A673 (cell line): ENCODE measurements at regions not wholly inside any gene's neighbourhood (a gene's known extent, or its start where the extent isn't known, plus 50 kb on each side); places are given as distances from the start of the nearest gene placed in this dataset.

Source experiments
- BruUV-seq: library from RNA; stranded (reverse); fragments of 400-500 nt; replicated peaks from 2 replicates; lab custom pipeline; 2021; lab: Mats Ljungman, UMichigan
- CTCF ChIA-PET: fragments of 300-600 bp; sonication (Branson Sonifier 250); formaldehyde crosslinking; loops from one replicate; lab custom pipeline; 2022; ENCODE audit warnings: antibody characterized with exemption; lab: Charles Lee
- POLR2A ChIA-PET: fragments of 300-600 bp; sonication (Branson Sonifier 250); formaldehyde crosslinking; loops from one replicate; lab custom pipeline; 2022; ENCODE audit warnings: antibody characterized with exemption; ENCODE audit not compliant: low non-redundant PET; lab: Charles Lee
- DNase-seq: peaks from one replicate; pipeline ENCODE4 v3.0.0-alpha.2; 2015; ENCODE audit warnings: low spot score
- H3K27ac ChIP-seq: fragments of 200-600 bp; sonication (generic); 2 replicates; pipeline ENCODE4 v1.5.1; 2016; ENCODE audit warnings: mixed run types, low read depth, mild to moderate bottlenecking, mixed read lengths, antibody characterized with exemption, low read length; ENCODE audit not compliant: poor library complexity, severe bottlenecking
- H3K27me3 ChIP-seq: fragments of 200-600 bp; sonication (generic); replicated peaks from 2 replicates; pipeline ENCODE4 v1.6.1; 2017; ENCODE audit warnings: mixed run types, low read depth, mild to moderate bottlenecking, mixed read lengths, antibody characterized with exemption, low read length; ENCODE audit not compliant: insufficient read depth, poor library complexity
- H3K36me3 ChIP-seq: fragments of 200-600 bp; sonication (generic); 2 replicates; pipeline ENCODE4 v1.6.1; 2016; ENCODE audit warnings: mixed run types, mild to moderate bottlenecking, mixed read lengths, antibody characterized with exemption, low read length; ENCODE audit not compliant: insufficient read depth, poor library complexity, severe bottlenecking
- H3K4me1 ChIP-seq: fragments of 200-600 bp; sonication (generic); 2 replicates; pipeline ENCODE4 v1.6.1; 2017; ENCODE audit warnings: mixed run types, mild to moderate bottlenecking, mixed read lengths, antibody characterized with exemption, low read length; ENCODE audit not compliant: insufficient read depth, poor library complexity, severe bottlenecking
- H3K4me3 ChIP-seq: fragments of 200-600 bp; sonication (generic); 2 replicates; pipeline ENCODE4 v1.5.1; 2016; ENCODE audit warnings: low read depth, mixed run types, mild to moderate bottlenecking, mixed read lengths, low read length; ENCODE audit not compliant: poor library complexity, severe bottlenecking
- H3K9me3 ChIP-seq: fragments of 200-600 bp; sonication (generic); 2 replicates; pipeline ENCODE4 v1.6.1; 2016; ENCODE audit warnings: mixed run types, low read depth, mild to moderate bottlenecking, mixed read lengths, antibody characterized with exemption, low read length; ENCODE audit not compliant: poor library complexity, severe bottlenecking
- CTCF ChIP-seq: fragments of 300-800, 200-600 bp; sonication (generic); conservative IDR thresholded peaks from 2 replicates; pipeline ENCODE4 v1.5.1; 2017; ENCODE audit warnings: low read depth, mild to moderate bottlenecking, antibody characterized with exemption, low read length, moderate library complexity, mixed read lengths
- EZH2 ChIP-seq: fragments of 200-600 bp; sonication (generic); IDR thresholded peaks from 2 replicates; pipeline ENCODE4 v1.6.1; 2017; ENCODE audit warnings: borderline replicate concordance, low read depth, mild to moderate bottlenecking, mixed read lengths, antibody characterized with exemption, low read length; ENCODE audit not compliant: poor library complexity, severe bottlenecking
- intact Hi-C: fragments of 100-400 bp; cut with micrococcal nuclease; formaldehyde crosslinking; loops from one replicate; pipeline ENCODE4 v1.10.0; 2022; ENCODE audit not compliant: unreplicated experiment

DNA sequence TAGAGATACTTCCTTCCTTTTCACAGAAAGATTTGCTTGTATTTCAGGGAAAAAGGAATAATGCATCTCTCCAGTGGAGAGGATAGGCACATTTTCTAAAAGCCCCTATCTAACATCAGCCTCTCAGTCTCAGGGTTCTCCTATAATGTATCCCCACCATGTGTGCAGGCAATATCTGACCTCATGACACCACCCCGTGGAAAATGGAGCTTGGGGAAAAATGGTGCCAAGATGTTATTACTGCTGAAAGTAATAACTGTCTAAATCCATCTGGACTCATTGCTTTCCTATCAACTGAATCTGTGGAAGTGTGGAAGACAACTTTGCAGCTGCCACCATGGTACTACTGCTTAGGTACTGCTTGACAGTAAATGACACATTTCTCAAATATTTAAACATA is 574.3 kb downstream of the LRRC70 start:
- intact Hi-C loops, result no loop called here
- ChIA-PET POLR2A (no interaction called here), CTCF (no interaction called here)
- H3K9me3 ChIP-seq, result no peaks in the 10 kb centered on the region
- H3K4me1 ChIP-seq, result no peaks in the 10 kb centered on the region
- peaks cover 26% of the 10 kb centered on the region for H3K27me3 ChIP-seq
- no peak for DNase-seq
- H3K36me3 ChIP-seq, result no peaks in the 10 kb centered on the region
- no TSS peak for BruUV-seq
- no peak for TF ChIP-seq CTCF
- no peak for TF ChIP-seq EZH2
- H3K27ac ChIP-seq, result no peak overlapping the region
- H3K4me3 ChIP-seq, result no peak overlapping the region

GRCh38 chr5:63145167-63145566 is 566.5 kb downstream of the LRRC70 start:
- intact Hi-C loops, result no loop called here
- POLR2A ChIA-PET, result no interaction called here
- CTCF ChIA-PET, result no interaction called here
- TF ChIP-seq CTCF, result no peak
- no peak for TF ChIP-seq EZH2
- DNase-seq, result no peak
- H3K27ac ChIP-seq, result no peak overlapping the region
- no peaks in the 10 kb centered on the region for H3K9me3 ChIP-seq
- no peaks in the 10 kb centered on the region for H3K4me1 ChIP-seq
- BruUV-seq, result no TSS peak
- H3K36me3 ChIP-seq, result no peaks in the 10 kb centered on the region
- H3K27me3 ChIP-seq, result peaks cover 53% of the 10 kb centered on the region
- H3K4me3 ChIP-seq, result no peak overlapping the region

DNA sequence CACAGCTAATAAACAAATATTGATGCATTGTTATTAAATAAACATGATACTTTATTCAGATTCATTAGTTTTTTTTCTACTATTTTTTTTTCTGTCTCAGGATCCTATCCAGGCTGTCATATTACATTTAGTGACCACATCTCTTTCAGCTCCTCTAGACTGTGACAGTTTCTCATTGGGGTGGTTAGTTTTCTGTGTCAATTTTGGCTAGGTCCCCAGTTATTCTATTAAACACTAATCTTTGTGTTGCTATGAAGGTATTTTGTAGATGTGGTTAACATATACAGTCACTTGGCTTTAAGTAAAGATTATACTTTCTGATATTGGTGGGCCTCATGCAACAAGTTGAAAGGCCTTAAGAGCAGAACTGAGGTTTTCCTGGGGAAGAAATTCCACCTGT is 563.0 kb downstream of the LRRC70 start:
- POLR2A ChIA-PET, result no interaction called here
- intact Hi-C loops, result no loop called here

More for the DNA sequence above, 563.0 kb downstream of the LRRC70 start:
- CTCF ChIA-PET, result no interaction called here
- no peaks in the 10 kb centered on the region for H3K9me3 ChIP-seq
- no TSS peak for BruUV-seq
- no peaks in the 10 kb centered on the region for H3K36me3 ChIP-seq
- H3K27ac ChIP-seq, result no peak overlapping the region
- TF ChIP-seq CTCF (no peak), EZH2 (no peak)
- H3K27me3 ChIP-seq, result peaks cover 69% of the 10 kb centered on the region
- no peak overlapping the region for H3K4me3 ChIP-seq
- no peak for DNase-seq
- no peaks in the 10 kb centered on the region for H3K4me1 ChIP-seq
